Endothelial cell of umbilical vein (primary cell): ENCODE measurements at regions not wholly inside any gene's neighbourhood (a gene's known extent, or its start where the extent isn't known, plus 50 kb on each side); places are given as distances from the start of the nearest gene placed in this dataset.

Experiments used
- BruUV-seq: library from RNA; stranded (reverse); fragments of 400-500 nt; replicated peaks from 2 replicates; lab custom pipeline; 2021; lab: Mats Ljungman, UMichigan
- CTCF ChIA-PET: fragments of 300-600, 350-600 bp; sonication (Branson Sonifier 250); formaldehyde crosslinking; loops from one replicate; lab custom pipeline; 2021; ENCODE audit warnings: antibody characterized with exemption, inconsistent platforms; lab: Charles Lee
- POLR2A ChIA-PET: fragments of 300-600, 350-600 bp; sonication (Branson Sonifier 250); formaldehyde crosslinking; loops from one replicate; lab custom pipeline; 2021; ENCODE audit warnings: antibody characterized with exemption, inconsistent platforms; lab: Charles Lee
- DNase-seq: peaks from one replicate; pipeline ENCODE4 v3.0.0-alpha.2; 2011; ENCODE audit warnings: low read depth, low spot score
- FAIRE-seq: peaks from 2 replicates; lab custom pipeline; 2011; peaks lifted over from hg19 to GRCh38; lab: Jason Lieb, UNC
- H2AFZ ChIP-seq: 2 replicates; pipeline ENCODE4 v1.6.0; 2012; ENCODE audit warnings: low read depth, low read length, control low read depth, inconsistent platforms
- H3K27ac ChIP-seq: 2 replicates; pipeline ENCODE4 v1.5.1; 2011; ENCODE audit warnings: low read depth, mild to moderate bottlenecking, control low read depth, low read length, moderate library complexity; ENCODE audit not compliant: insufficient read depth
- H3K27me3 ChIP-seq, 2 experiments: 2 replicates each; pipeline versions ENCODE4 v1.6.0 to v1.6.1; 2011; ENCODE audit warnings: low read length in 2 of 2, mixed read lengths in 1 of 2; ENCODE audit not compliant: control insufficient read depth in 2 of 2, insufficient read depth in 2 of 2
- H3K36me3 ChIP-seq, 2 experiments: 2 replicates in 1 of 2; 3 replicates in 1 of 2; pipeline ENCODE4 v1.5.1; 2011; ENCODE audit warnings: low read length in 2 of 2, mild to moderate bottlenecking in 1 of 2, moderate library complexity in 1 of 2; ENCODE audit not compliant: control insufficient read depth in 2 of 2, insufficient read depth in 2 of 2; ENCODE audit errors: extremely low read depth in 1 of 2
- H3K4me1 ChIP-seq: 3 replicates; pipeline ENCODE4 v1.5.1; 2011; ENCODE audit warnings: mild to moderate bottlenecking, low read length; ENCODE audit not compliant: control insufficient read depth, insufficient read depth; ENCODE audit errors: extremely low read depth
- H3K4me2 ChIP-seq: 2 replicates; pipeline ENCODE4 v1.6.1; 2011; ENCODE audit warnings: low read length, control low read depth, mixed read lengths; ENCODE audit not compliant: insufficient read depth
- H3K4me3 ChIP-seq, 3 experiments: fragments of 200-600 bp in 1 of 3; sonication (generic), shearing (Covaris generic) in 1 of 3; replicated peaks in 1 of 3; 2 replicates each; pipeline ENCODE4 v1.5.1; 2011 to 2016; ENCODE audit warnings: control low read depth in 3 of 3, low read length in 3 of 3, mild to moderate bottlenecking in 2 of 3, inconsistent platforms in 1 of 3, low read depth in 1 of 3, moderate library complexity in 1 of 3; ENCODE audit not compliant: insufficient read depth in 1 of 3
- H3K79me2 ChIP-seq: 2 replicates; pipeline ENCODE4 v1.6.0; 2012; ENCODE audit warnings: low read length, inconsistent platforms; ENCODE audit not compliant: control insufficient read depth, insufficient read depth
- H3K9ac ChIP-seq: replicated peaks from 2 replicates; pipeline ENCODE3; 2011; ENCODE audit warnings: low read length, control low read depth; ENCODE audit not compliant: insufficient read depth; ENCODE audit errors: extremely low read depth
- H3K9me1 ChIP-seq: replicated peaks from 3 replicates; pipeline ENCODE4 v1.6.0; 2011; ENCODE audit warnings: mild to moderate bottlenecking, low read length; ENCODE audit not compliant: control insufficient read depth, insufficient read depth; ENCODE audit errors: extremely low read depth
- H3K9me3 ChIP-seq: replicated peaks from 2 replicates; pipeline ENCODE4 v1.5.1; 2012; ENCODE audit warnings: low read length, inconsistent platforms; ENCODE audit not compliant: control insufficient read depth, insufficient read depth
- H4K20me1 ChIP-seq: replicated peaks from 2 replicates; pipeline ENCODE3; 2011; ENCODE audit warnings: mild to moderate bottlenecking, low read length; ENCODE audit not compliant: control insufficient read depth, insufficient read depth; ENCODE audit errors: extremely low read depth
- EZH2 ChIP-seq: IDR thresholded peaks from 2 replicates; pipeline ENCODE4 v1.6.1; 2012; ENCODE audit warnings: borderline replicate concordance, low read depth, mild to moderate bottlenecking, moderate library complexity, low read length, inconsistent platforms; ENCODE audit not compliant: severe bottlenecking
- FOS ChIP-seq: IDR thresholded peaks from 2 replicates; pipeline ENCODE4 v1.6.1; 2011; ENCODE audit warnings: mild to moderate bottlenecking, low read length, moderate library complexity, borderline replicate concordance; ENCODE audit not compliant: insufficient read depth
- GATA2 ChIP-seq: IDR thresholded peaks from 2 replicates; pipeline ENCODE4 v1.7.0; 2011; ENCODE audit warnings: low read depth, mild to moderate bottlenecking, moderate library complexity, mixed read lengths, low read length; ENCODE audit not compliant: insufficient read length, insufficient read depth
- JUN ChIP-seq: IDR thresholded peaks from 2 replicates; pipeline ENCODE4 v1.6.1; 2011; ENCODE audit warnings: borderline replicate concordance, low read depth; ENCODE audit not compliant: insufficient read length, insufficient read depth
- MYC ChIP-seq: IDR thresholded peaks from one replicate; pipeline ENCODE4 v1.6.1; 2011; ENCODE audit warnings: mild to moderate bottlenecking, low read depth, low read length
- POLR2A ChIP-seq: IDR thresholded peaks from 2 replicates; pipeline ENCODE4 v1.6.1; 2012; ENCODE audit warnings: low read depth, mild to moderate bottlenecking, control low read depth, low read length
- POLR2AphosphoS5 ChIP-seq: IDR thresholded peaks from 2 replicates; pipeline ENCODE4 v1.6.1; 2012; ENCODE audit warnings: low read depth, mild to moderate bottlenecking, control low read depth, low read length, moderate library complexity; ENCODE audit not compliant: insufficient read depth
- dilution Hi-C: fragments of 300-500 bp; cut with MboI; formaldehyde crosslinking; loops from one replicate; pipeline ENCODE4 v1.15.0; 2019; ENCODE audit warnings: low sequenced_read_pairs; ENCODE audit not compliant: extremely low pct_ligation_motif_present
- intact Hi-C: fragments of 100-400 bp; cut with micrococcal nuclease; formaldehyde crosslinking; loops from one replicate; pipeline ENCODE4 v1.10.0; 2022
- TF ChIP-seq, protein P1 (sequence below): IDR thresholded peaks from 2 replicates; pipeline ENCODE4 v1.6.1; 2011; ENCODE audit not compliant: insufficient read depth, insufficient read length
- TF ChIP-seq, protein P2 (sequence below), 2 donors: IDR thresholded peaks; 1 replicate in 1 of 2; 2 replicates in 1 of 2; pipeline ENCODE4 v1.5.1; 2011; ENCODE audit warnings: low read length in 2 of 2, mild to moderate bottlenecking in 2 of 2, moderate library complexity in 2 of 2, control low read depth in 1 of 2, inconsistent platforms in 1 of 2, low read depth in 1 of 2; ENCODE audit not compliant: insufficient read depth in 1 of 2; ENCODE audit errors: extremely low read depth in 1 of 2

DNA sequence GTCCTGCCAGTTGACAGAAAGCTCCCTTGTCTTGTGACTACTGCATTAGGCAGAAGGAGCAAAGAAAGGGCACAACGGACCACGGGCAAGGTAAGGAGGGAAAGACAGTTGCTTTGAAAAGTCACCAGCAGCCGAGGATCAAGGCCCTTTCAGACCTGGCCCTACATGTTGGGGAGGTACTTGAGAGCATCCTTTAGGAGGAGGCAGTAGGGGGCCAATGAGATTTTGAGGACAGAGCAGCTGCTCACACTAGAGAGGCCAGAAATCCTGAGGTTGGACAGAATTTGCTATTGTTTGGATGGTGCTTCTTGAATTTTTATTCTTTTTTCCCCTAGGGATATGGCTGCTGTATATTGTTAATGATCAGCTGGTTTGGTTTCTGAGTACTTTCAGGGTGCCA, 135.5 kb upstream of the PZP start:
- no peak overlapping the region for H3K9ac ChIP-seq
- H3K4me3 ChIP-seq = no peak overlapping the region
- ChIA-PET POLR2A (no interaction called here), CTCF (interaction anchor here (1.5 to 1.9 kb wide), 2 partner anchors 12 to 125 kb away, joined by 4 to 6 read pairs; no protein-coding TSS in a partner anchor)
- DNase-seq (no peak), FAIRE-seq (no peak)
- H3K36me3 ChIP-seq = no peaks in the 10 kb centered on the region
- dilution Hi-C loops (no loop called here), intact Hi-C loops (no loop called here)
- H3K9me1 ChIP-seq = no peaks in the 10 kb centered on the region
- H4K20me1 ChIP-seq = no peaks in the 10 kb centered on the region
- no peak overlapping the region for H3K27ac ChIP-seq
- H3K9me3 ChIP-seq = no peaks in the 10 kb centered on the region
- H2AFZ ChIP-seq = no peak overlapping the region
- H3K79me2 ChIP-seq = no peaks in the 10 kb centered on the region
- H3K4me2 ChIP-seq = no peak overlapping the region
- no TSS peak for BruUV-seq
- H3K4me1 ChIP-seq = no peaks in the 10 kb centered on the region
- peaks cover 2 to 7% of the 10 kb centered on the region in 2 experiments for H3K27me3 ChIP-seq
- TF ChIP-seq, protein P1, sequence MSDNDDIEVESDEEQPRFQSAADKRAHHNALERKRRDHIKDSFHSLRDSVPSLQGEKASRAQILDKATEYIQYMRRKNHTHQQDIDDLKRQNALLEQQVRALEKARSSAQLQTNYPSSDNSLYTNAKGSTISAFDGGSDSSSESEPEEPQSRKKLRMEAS = no peak
- TF ChIP-seq POLR2AphosphoS5 = no peak
- TF ChIP-seq JUN = no peak
- TF ChIP-seq MYC = no peak
- TF ChIP-seq, protein P2, sequence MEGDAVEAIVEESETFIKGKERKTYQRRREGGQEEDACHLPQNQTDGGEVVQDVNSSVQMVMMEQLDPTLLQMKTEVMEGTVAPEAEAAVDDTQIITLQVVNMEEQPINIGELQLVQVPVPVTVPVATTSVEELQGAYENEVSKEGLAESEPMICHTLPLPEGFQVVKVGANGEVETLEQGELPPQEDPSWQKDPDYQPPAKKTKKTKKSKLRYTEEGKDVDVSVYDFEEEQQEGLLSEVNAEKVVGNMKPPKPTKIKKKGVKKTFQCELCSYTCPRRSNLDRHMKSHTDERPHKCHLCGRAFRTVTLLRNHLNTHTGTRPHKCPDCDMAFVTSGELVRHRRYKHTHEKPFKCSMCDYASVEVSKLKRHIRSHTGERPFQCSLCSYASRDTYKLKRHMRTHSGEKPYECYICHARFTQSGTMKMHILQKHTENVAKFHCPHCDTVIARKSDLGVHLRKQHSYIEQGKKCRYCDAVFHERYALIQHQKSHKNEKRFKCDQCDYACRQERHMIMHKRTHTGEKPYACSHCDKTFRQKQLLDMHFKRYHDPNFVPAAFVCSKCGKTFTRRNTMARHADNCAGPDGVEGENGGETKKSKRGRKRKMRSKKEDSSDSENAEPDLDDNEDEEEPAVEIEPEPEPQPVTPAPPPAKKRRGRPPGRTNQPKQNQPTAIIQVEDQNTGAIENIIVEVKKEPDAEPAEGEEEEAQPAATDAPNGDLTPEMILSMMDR (IDR thresholded peaks at IDR 0.05; ENCODE audit: extremely low read depth in 1 of 2, insufficient read depth in 1 of 2, low read depth in 1 of 2, low read length in 2 of 2) = no peak
- TF ChIP-seq FOS = no peak
- TF ChIP-seq GATA2 = no peak
- TF ChIP-seq EZH2 = no peak
- TF ChIP-seq POLR2A = no peak
